HFF-Myc (cell line): ENCODE measurements at regions not wholly inside any gene's neighbourhood (a gene's known extent, or its start where the extent isn't known, plus 50 kb on each side); places are given as distances from the start of the nearest gene placed in this dataset.
A peak's percentile ranks its signal among the peaks of the same experiment; 100 is the strongest.
"Not testable (repeated sequence)": the region's sequence is repeated elsewhere in the genome, so short reads cannot be mapped to it uniquely, and the experiment has no call there.

Source experiments
- DNase-seq: peaks from one replicate; pipeline ENCODE4 v3.0.0-alpha.2; 2011; ENCODE audit warnings: low read depth; ENCODE audit errors: extremely low read depth
- H3K4me3 ChIP-seq: replicated peaks from 2 replicates; pipeline ENCODE4 v1.5.1; 2011; ENCODE audit warnings: low read depth, mild to moderate bottlenecking, control low read depth, low read length
- CTCF ChIP-seq: IDR thresholded peaks from 2 replicates; pipeline ENCODE4 v1.5.1; 2012; ENCODE audit warnings: mild to moderate bottlenecking, low read depth, low read length, control low read depth; ENCODE audit errors: missing control alignments

- TF ChIP-seq CTCF, result no peak
- DNase-seq, result no peak
- no peak overlapping the region for H3K4me3 ChIP-seq
Observed at GRCh38 chr11:33980897-33981296, 70.6 kb upstream of the CAPRIN1 start.

GRCh38 chr11:33978376-33978775 lies 73.2 kb upstream of the CAPRIN1 start:
- no peak for TF ChIP-seq CTCF
- no peak for DNase-seq
- H3K4me3 ChIP-seq, result no peak overlapping the region

GRCh38 chr11:33977676-33978075 lies 73.9 kb upstream of the CAPRIN1 start:
- TF ChIP-seq CTCF, result no peak
- no peak for DNase-seq
- no peak overlapping the region for H3K4me3 ChIP-seq

GRCh38 chr11:33976495-33977199 lies 74.9 kb upstream of the CAPRIN1 start:
- H3K4me3 ChIP-seq, result no peak overlapping the region
- no peak for DNase-seq
- no peak for TF ChIP-seq CTCF

- TF ChIP-seq CTCF, result no peak
- no peak for DNase-seq
Observed at GRCh38 chr11:33974804-33975203, 76.7 kb upstream of the CAPRIN1 start.

GRCh38 chr11:33971530-33971929 lies 79.7 kb upstream of the LMO2 start:
- not testable (repeated sequence) for H3K4me3 ChIP-seq, DNase-seq

More at GRCh38 chr11:33974804-33975203, 76.7 kb upstream of the CAPRIN1 start:
- no peak overlapping the region for H3K4me3 ChIP-seq

GRCh38 chr11:33970984-33971466 lies 79.1 kb upstream of the LMO2 start:
- TF ChIP-seq CTCF, result peak; percentile 59
- DNase-seq, result peak; percentile 21
- H3K4me3 ChIP-seq, result no peak overlapping the region
